ENCODE measurements at regions not wholly inside any gene's neighbourhood (a gene's known extent, or its start where the extent isn't known, plus 50 kb on each side); places are given as distances from the start of the nearest gene placed in this dataset.

DNA sequence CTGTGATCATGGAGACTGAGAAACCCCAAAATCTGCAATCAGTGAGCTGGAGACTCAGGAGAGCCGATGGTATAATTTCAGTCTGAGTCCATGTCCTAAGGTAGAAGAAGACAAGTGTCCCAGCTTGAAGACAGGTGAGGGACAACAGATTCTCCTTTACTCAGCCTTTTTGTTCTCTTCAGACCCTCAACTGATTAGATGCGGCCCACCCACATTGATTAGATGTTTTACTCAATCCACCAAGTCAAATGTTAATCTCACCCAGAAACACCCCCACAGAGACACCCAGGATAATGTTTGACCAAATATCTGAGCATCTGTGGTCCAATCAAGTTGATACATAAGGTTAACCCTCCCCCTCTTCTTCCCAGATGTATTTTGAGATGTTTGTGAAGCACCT lies 131.2 kb downstream of the PFKFB3 start:
- no peaks in the 10 kb centered on the region for H3K36me3 ChIP-seq (ENCODE audit: control insufficient read depth in 4 of 4, insufficient read depth in 4 of 4, low read length in 4 of 4)
- H3K9me3 ChIP-seq (ENCODE audit: control insufficient read depth in 4 of 4, insufficient read depth in 3 of 4, low read length in 3 of 4) = no peaks in the 10 kb centered on the region
- peaks cover 0 to 3% (median 0%) of the 10 kb centered on the region in 5 donors for H3K4me1 ChIP-seq (ENCODE audit: control insufficient read depth in 5 of 5, insufficient read depth in 5 of 5, low read length in 5 of 5)
- no peak overlapping the region for H3K9ac ChIP-seq (ENCODE audit: insufficient read depth in 1 of 2, low read length in 2 of 2)
- DNase-seq (no peak), ATAC-seq (ENCODE audit: insufficient read depth, low FRiP score) (no peak)
- H3K27me3 ChIP-seq (ENCODE audit: control insufficient read depth in 3 of 3, insufficient read depth in 3 of 3, low read length in 2 of 3) = no peaks in the 10 kb centered on the region
- no peak overlapping the region for H3K27ac ChIP-seq (ENCODE audit: low read depth in 1 of 2, low read length in 1 of 2)
- no peak for TF ChIP-seq CTCF (IDR thresholded peaks at IDR 0.05; ENCODE audit: control extremely low read depth, extremely low read depth)
- H3K4me3 ChIP-seq = no peak overlapping the region
- 90 to 98% methylated on average over 2 of the region's 2 CpGs for WGBS, 2 donors

GRCh38 chr10:6336016-6336415 lies 133.3 kb downstream of the PFKFB3 start:
- H3K27ac ChIP-seq (ENCODE audit: low read depth in 1 of 2, low read length in 1 of 2) = no peak overlapping the region
- DNase-seq (no peak), ATAC-seq (ENCODE audit: insufficient read depth, low FRiP score) (no peak)
- no peaks in the 10 kb centered on the region for H3K36me3 ChIP-seq (ENCODE audit: control insufficient read depth in 4 of 4, insufficient read depth in 4 of 4, low read length in 4 of 4)
- no peak for TF ChIP-seq CTCF (IDR thresholded peaks at IDR 0.05; ENCODE audit: control extremely low read depth, extremely low read depth)
- no peaks in the 10 kb centered on the region for H3K27me3 ChIP-seq (ENCODE audit: control insufficient read depth in 3 of 3, insufficient read depth in 3 of 3, low read length in 2 of 3)
- 88% methylated on average over 3 of the region's 3 CpGs for WGBS, 2 donors
- H3K4me1 ChIP-seq (ENCODE audit: control insufficient read depth in 5 of 5, insufficient read depth in 5 of 5, low read length in 5 of 5) = no peaks in the 10 kb centered on the region
- no peak overlapping the region for H3K9ac ChIP-seq (ENCODE audit: insufficient read depth in 1 of 2, low read length in 2 of 2)
- H3K4me3 ChIP-seq = no peak overlapping the region
- H3K9me3 ChIP-seq (ENCODE audit: control insufficient read depth in 4 of 4, insufficient read depth in 3 of 4, low read length in 3 of 4) = no peaks in the 10 kb centered on the region

DNA sequence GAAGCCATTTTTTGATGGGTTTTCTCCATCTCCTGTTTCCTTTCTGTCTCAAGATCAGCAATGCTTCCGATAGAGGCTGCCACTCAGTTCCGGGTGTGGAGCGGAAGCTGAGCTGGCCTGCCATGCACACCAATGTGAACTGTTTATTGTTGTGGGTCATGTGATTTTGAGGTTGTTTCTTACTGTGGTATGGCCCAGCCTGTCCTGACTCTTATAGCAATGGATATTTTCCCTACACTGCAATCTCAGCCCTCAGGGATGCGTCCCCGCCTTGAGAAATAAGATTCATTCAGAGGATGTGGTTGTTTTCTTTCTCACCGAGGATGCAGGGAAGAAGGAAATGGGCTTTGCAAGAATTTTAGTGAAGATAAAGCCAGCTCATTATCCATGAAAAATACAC lies 134.7 kb downstream of the PFKFB3 start:
- Histone ChIP-seq H3K27me3 (ENCODE audit: control insufficient read depth in 3 of 3, insufficient read depth in 3 of 3, low read length in 2 of 3) (no peaks in the 10 kb centered on the region), H3K9ac (ENCODE audit: insufficient read depth in 1 of 2, low read length in 2 of 2) (no peak overlapping the region), H3K4me3 (no peak overlapping the region), H3K9me3 (ENCODE audit: control insufficient read depth in 4 of 4, insufficient read depth in 3 of 4, low read length in 3 of 4) (no peaks in the 10 kb centered on the region), H3K36me3 (ENCODE audit: control insufficient read depth in 4 of 4, insufficient read depth in 4 of 4, low read length in 4 of 4) (no peaks in the 10 kb centered on the region), H3K4me1 (ENCODE audit: control insufficient read depth in 5 of 5, insufficient read depth in 5 of 5, low read length in 5 of 5) (no peaks in the 10 kb centered on the region), H3K27ac (ENCODE audit: low read depth in 1 of 2, low read length in 1 of 2) (no peak overlapping the region)
- ATAC-seq (ENCODE audit: insufficient read depth, low FRiP score) (no peak), DNase-seq (no peak)
- WGBS, 2 donors = 44 to 64% methylated on average over 6 of the region's 6 CpGs
- TF ChIP-seq CTCF (IDR thresholded peaks at IDR 0.05; ENCODE audit: control extremely low read depth, extremely low read depth) = no peak

- Histone ChIP-seq H3K4me3 (no peak overlapping the region), H3K9me3 (ENCODE audit: control insufficient read depth in 4 of 4, insufficient read depth in 3 of 4, low read length in 3 of 4) (no peaks in the 10 kb centered on the region), H3K27me3 (ENCODE audit: control insufficient read depth in 3 of 3, insufficient read depth in 3 of 3, low read length in 2 of 3) (no peaks in the 10 kb centered on the region), H3K36me3 (ENCODE audit: control insufficient read depth in 4 of 4, insufficient read depth in 4 of 4, low read length in 4 of 4) (no peaks in the 10 kb centered on the region), H3K4me1 (ENCODE audit: control insufficient read depth in 5 of 5, insufficient read depth in 5 of 5, low read length in 5 of 5) (no peaks in the 10 kb centered on the region), H3K27ac (ENCODE audit: low read depth in 1 of 2, low read length in 1 of 2) (no peak overlapping the region), H3K9ac (ENCODE audit: insufficient read depth in 1 of 2, low read length in 2 of 2) (no peak overlapping the region)
- DNase-seq (no peak), ATAC-seq (ENCODE audit: insufficient read depth, low FRiP score) (no peak)
- TF ChIP-seq CTCF (IDR thresholded peaks at IDR 0.05; ENCODE audit: control extremely low read depth, extremely low read depth) = no peak
- WGBS, 2 donors = 84 to 90% methylated on average over 7 of the region's 7 CpGs
Measured at GRCh38 chr10:6338361-6338760, 135.6 kb downstream of the PFKFB3 start.

All from lung (tissue), 11 donors.